A549 (cell line): ENCODE measurements at regions not wholly inside any gene's neighbourhood (a gene's known extent, or its start where the extent isn't known, plus 50 kb on each side); places are given as distances from the start of the nearest gene placed in this dataset.

Source experiments
- BHLHE40 ChIP-seq: IDR thresholded peaks from 2 replicates; pipeline ENCODE4 v1.6.1; 2012; ENCODE audit warnings: low read depth, low read length, inconsistent platforms
- CHD2 ChIP-seq: fragments of 150-350 bp; IDR thresholded peaks from 2 replicates; pipeline ENCODE4 v1.6.1; 2014; ENCODE audit warnings: low read length; ENCODE audit not compliant: partially characterized antibody
- EP300 ChIP-seq, 2 experiments: fragments of >200 bp; sonication (Bioruptor Twin); formaldehyde crosslinking; IDR thresholded peaks; 2 replicates in 1 of 2; 3 replicates in 1 of 2; pipeline ENCODE4 v1.6.1; 2016 to 2017
- HOXA7 ChIP-seq: fragments of 250-450 bp; sonication (Bioruptor Pico); IDR thresholded peaks from 2 replicates; pipeline ENCODE4 v1.5.0; 2020; ENCODE audit warnings: mild to moderate bottlenecking, moderate library complexity
- JUN ChIP-seq, 2 experiments: fragments of >200 bp; sonication (Bioruptor Twin); formaldehyde crosslinking; IDR thresholded peaks; 2 replicates in 1 of 2; 3 replicates in 1 of 2; pipeline ENCODE4 v1.6.1; 2016 to 2017
- POLR2A ChIP-seq: IDR thresholded peaks from 2 replicates; pipeline ENCODE4 v1.6.1; 2012; ENCODE audit warnings: mild to moderate bottlenecking, low read length
- RCOR1 ChIP-seq: fragments of 150-350 bp; IDR thresholded peaks from 2 replicates; pipeline ENCODE4 v1.6.1; 2014; ENCODE audit warnings: antibody characterized with exemption, low read length, low read depth
- RNF2 ChIP-seq: fragments of 200-600 bp; sonication (generic); IDR thresholded peaks from 2 replicates; pipeline ENCODE4 v1.6.1; 2016; ENCODE audit warnings: low read depth, mild to moderate bottlenecking, antibody characterized with exemption, moderate library complexity, borderline replicate concordance
- TF ChIP-seq, protein P1 (sequence below): fragments of >200 bp; sonication (Bioruptor Twin); formaldehyde crosslinking; IDR thresholded peaks from 3 replicates; pipeline ENCODE4 v1.5.1; 2016

DNA sequence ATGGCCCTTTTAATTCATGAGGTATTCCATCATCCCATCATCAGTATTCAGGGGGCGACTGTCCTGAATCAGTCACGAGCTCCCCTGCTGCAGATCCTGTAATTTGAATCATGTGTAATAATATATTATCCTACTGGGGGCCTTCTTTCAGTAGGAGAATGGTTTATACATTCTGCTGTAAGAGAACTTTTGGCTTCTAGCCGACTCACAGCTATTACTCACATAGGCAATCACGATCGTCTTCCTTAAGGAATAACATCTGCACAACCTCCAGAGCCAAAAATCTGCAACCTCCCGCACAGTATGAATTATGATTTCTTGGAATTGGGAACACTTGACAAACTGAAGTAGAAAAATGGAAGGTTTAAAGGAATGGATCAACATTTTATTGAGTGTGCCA is 343.0 kb downstream of the USP25 start:
- TF ChIP-seq HOXA7 (CRISPR knock-in tag) (no peak), EP300 (IDR thresholded peaks at IDR 0.05) (no peak), JUN (IDR thresholded peaks at IDR 0.05) (no peak), CHD2 (no peak), POLR2A (no peak), RNF2 (no peak), RCOR1 (no peak), BHLHE40 (no peak)
- TF ChIP-seq, protein P1, sequence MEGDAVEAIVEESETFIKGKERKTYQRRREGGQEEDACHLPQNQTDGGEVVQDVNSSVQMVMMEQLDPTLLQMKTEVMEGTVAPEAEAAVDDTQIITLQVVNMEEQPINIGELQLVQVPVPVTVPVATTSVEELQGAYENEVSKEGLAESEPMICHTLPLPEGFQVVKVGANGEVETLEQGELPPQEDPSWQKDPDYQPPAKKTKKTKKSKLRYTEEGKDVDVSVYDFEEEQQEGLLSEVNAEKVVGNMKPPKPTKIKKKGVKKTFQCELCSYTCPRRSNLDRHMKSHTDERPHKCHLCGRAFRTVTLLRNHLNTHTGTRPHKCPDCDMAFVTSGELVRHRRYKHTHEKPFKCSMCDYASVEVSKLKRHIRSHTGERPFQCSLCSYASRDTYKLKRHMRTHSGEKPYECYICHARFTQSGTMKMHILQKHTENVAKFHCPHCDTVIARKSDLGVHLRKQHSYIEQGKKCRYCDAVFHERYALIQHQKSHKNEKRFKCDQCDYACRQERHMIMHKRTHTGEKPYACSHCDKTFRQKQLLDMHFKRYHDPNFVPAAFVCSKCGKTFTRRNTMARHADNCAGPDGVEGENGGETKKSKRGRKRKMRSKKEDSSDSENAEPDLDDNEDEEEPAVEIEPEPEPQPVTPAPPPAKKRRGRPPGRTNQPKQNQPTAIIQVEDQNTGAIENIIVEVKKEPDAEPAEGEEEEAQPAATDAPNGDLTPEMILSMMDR = no peak
